HG03196 (cell line): ENCODE measurements at regions not wholly inside any gene's neighbourhood (a gene's known extent, or its start where the extent isn't known, plus 50 kb on each side); places are given as distances from the start of the nearest gene placed in this dataset.

Experiments
- ATAC-seq: cut with Tn5 transposase; IDR thresholded peaks from one replicate; pipeline ENCODE4 v1.9.1; 2021; ENCODE audit not compliant: unreplicated experiment

DNA sequence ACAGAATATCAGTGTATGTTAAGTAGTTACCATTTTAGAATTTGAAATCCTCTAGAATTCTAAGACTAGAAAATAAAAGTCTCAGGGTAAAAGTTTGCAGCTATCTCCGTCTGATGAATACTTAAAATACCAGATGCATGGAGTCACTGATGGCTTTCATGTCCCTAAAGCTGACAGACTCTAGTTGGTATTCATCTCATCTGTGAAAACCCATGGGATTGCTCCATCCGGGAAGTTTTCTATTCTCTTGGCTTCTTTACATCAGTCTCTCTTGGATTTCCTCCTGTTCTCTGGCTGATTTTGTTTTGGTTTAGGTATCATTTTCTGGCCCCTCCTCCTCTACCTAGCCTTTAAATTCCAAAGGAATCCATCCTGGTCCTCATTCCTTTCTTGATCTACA lies 465.6 kb upstream of the POU3F3 start:
- ATAC-seq, result no peak

DNA sequence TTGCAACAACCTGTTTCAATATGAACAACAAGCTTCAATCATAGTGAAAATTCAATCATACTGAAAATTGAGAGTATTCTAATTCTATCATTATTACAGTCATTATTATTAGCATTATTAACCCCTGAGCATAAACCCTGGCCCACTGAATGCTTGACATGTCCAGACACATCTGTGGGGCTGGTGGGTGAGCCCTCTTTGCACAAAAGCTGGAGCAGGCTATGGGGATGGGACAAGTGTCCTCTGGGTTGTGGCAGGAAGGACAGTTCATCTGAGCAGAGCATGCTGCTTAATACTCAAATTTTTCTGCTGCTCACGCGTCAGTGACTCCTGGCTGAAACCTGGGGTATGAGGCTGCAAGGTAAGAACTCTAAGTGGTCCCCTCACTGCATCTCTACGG lies 451.1 kb upstream of the POU3F3 start:
- no peak for ATAC-seq

DNA sequence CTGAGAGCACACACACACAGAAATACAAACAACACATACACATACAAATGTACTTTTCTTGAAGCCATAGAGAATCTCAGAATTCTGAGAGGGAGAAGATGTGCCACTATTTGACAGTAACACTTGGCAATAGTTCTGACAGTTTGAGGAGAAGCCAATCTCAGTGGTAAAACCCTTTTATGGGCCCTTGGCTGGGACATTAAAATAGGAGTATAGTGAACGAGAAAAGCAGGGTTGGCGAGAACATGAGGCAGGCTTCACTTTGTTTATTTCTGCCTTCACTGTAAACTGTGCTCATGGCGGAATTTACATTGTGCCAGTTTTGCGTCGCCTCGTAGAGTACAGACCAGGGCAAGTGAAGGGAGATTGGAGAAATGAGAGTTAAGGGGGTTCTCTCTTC lies 449.4 kb upstream of the POU3F3 start:
- no peak for ATAC-seq

DNA sequence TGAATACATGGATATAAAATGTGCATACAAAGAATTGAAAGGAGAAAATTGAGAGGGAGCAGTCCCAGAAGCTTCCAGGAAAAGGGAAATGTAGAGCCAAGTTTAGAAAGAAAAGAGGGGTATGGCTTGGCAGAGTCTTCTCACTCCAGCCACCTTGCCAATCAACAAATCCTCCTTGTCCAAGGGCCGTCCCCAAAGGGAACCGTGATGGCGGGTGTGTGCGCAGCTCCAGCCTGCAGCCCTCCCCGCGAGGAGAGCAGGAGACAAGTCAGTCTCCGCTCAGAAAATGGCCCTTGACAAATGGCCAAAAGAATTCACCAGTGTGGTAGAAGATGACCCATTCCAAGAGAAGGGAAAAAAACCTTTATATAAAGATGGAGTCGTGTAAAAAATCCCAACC lies 448.3 kb upstream of the POU3F3 start:
- ATAC-seq, result no peak

DNA sequence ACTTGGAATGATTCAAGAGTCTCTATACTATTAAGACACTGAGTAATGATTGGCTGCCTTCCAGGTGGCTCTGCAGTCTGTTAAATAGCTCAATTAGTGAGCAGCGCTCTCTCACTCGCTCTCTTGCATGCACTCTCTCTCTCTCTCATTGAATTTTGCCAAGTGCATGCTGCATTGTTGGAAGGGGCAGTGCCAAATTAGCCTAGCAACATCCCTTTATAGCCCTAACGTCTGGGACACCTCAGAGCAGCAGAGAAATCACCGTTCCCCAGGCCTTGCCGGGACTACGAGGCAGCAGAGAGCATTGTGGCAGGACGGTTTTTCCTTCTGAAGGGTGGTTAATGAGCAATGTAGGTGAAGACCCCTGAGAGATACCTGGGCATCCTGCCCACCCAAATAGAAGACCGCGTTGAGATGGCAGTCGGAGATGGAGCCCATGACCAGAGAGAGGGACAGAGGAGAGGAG lies 447.6 kb upstream of the POU3F3 start:
- no peak for ATAC-seq

DNA sequence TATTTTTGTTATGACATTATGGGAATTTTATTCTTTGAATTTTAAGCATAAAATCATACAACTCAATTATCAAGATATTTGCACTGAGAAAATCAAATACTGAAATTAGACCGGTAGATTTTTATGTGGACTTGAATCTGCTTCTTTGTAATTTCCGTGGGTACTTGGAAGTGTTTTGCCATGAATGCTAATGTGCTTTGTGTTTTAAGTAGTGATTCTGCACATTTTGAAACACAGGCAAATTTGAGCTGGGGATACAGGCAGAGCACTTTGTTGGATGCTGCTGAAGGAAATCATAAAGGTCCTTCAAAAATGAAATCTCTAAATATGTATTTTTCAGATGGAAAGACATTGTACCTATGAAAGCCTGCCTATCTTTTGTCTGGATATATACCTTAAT lies 446.3 kb upstream of the POU3F3 start:
- no peak for ATAC-seq

DNA sequence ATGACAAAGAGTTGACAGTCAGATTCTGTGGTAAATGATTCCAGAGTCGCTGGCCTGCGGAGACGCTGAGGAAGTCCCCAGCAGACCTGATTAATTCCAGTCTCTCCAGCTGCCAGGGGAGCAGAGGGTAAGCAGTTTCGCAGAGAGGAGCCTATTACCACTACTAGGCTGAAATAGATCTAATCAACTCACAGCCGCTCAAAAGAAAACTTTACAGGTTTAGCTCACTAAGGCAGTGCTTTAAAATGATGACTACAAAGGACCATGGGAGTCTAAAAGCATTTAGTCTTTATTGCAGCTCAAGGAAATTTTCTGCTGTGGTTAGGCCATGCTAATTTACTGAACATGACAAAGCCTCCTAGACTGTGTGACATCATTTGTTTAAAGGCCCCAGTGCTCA lies 445.6 kb upstream of the POU3F3 start:
- ATAC-seq, result no peak

DNA sequence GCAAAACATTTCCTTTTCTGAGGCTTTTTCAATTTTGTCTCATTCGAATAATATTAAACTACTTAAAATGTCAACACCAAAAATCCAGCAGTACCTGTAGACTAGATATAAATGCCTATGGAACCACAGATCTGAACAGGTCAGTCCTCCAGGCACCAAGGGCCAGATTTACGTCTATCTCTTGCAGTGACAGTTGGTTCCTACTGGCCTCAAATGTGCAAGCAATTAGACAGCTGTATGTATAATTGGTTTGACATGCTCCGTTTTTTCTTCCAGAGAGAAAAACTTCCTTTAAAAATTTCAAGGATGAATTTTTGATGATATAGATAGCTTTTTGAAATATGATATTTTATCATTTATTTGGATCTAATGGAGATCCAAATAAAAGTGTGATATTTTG lies 443.8 kb upstream of the POU3F3 start:
- ATAC-seq, result no peak

DNA sequence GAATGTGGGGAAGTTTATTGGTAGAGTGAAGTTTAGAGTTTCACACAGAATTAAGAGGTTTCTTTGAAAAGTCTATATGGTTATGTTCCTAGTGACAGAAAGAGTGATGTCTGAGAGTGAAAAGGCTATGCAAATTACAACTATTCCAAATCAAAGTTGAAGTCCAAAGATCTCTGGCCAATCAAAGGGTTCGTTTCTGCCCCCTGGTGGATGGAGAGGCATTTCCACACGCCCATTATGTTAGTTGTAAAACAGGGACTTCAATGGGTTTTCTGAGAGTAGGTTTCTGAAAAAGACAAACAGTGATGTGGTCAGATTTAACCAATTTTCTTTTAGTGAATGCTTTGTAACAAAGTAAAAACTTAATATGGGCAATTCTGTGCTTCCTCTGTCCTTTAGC lies 441.5 kb upstream of the POU3F3 start:
- ATAC-seq, result no peak

DNA sequence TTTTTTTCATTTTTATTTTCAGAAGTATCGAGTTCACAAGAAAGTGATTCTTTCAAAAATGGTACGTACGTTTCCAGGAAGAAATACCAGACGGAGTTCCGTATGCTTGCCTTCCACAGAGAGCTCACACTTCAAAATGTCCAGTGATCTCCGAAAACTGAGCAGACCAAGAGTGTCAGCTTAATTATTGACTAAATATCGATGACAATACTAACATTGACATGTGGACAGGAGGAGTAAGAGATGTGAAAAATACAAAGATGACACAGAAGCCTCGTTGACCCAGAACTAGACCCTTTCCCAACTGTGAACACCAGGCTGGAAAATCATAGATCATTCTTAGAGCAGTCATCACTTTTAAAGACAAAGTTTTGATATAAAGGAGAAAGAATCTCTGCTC lies 440.0 kb upstream of the POU3F3 start:
- ATAC-seq, result no peak

DNA sequence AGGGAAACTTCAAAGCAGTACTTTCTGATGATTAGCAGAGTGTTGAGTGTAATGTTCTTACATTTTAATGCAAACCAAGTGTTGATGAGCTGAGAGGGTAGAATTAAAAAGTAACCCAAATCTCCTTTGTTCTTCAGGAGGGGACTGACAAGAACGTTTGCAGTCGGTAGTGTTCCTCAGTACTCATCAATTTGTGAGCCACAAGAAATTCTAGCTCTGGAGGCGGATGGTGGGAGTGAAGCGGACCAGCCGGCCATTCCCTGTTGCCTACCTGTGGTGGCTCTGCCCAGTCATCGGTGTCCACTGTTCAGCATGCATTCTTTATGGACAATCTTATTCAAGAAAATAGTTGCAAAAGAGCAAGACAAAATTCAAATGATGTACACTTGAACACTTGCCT lies 438.6 kb upstream of the POU3F3 start:
- ATAC-seq, result no peak

DNA sequence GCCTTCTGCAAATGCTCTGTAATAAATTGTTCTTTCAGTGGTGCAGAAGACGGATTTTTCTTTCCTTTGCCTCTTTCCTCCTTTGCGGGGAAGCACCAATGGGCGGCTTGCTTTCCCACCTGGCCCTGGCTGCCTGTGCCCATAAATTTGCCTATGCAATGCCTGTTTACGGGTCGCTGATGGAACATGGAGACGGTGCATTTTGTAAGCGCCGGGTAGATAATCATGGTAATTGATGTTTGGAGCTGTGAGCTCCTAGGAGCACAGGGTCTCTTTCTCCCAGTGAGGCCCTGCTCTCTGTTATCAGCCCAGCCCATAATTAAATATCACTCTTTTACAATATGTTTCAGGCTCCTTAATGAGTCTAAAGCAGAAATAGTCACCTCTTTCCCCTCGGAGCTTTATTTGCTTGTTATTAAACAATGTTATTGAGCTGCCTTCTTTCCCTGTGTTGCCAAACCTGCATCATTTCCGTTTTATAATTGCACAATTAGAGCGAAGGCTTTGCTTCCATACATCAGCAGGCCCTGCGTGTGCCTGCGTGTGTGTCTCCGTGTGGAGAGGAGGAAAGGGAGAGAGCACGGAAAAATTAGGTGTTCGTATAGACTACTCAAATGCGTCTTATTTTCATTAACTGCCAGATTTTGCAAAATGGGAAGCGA lies 437.4 kb upstream of the POU3F3 start:
- no peak for ATAC-seq

DNA sequence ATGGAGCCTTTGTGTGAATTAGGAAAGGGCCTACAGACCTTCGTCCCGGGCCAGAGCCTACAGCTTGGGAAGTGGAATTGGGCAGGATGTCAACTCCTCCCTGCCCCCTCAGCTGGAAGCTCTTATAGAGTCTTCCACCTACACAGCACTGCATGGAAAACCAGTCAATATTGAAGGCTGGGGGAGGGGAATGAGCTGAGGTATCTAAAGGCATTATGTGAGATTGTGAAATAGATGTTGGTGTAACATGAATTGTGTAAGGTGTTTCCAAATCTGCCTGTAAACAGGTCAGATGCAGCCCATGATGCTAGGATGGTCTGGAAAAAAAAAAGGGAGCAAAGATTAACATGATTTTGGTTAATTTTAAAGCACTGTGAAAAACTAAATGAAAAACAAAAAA lies 433.5 kb upstream of the POU3F3 start:
- no peak for ATAC-seq

DNA sequence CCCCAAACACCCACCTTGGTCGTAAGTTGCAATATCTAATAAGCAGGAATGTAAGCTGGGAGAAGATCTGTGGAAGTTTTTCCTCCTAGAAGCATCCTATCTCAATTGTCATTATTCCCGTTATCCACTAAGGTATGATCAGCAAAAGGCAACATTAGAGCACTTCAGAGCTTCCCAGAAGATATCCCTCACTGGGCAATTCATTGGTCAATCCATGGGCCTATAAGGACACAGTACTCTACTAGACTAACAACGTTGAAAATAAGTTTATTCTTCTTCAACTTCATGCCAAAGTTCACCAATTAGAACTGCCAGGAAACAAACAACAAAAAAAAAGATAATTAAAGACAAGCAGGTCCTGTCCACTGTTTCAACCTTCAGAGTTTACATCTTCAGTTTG lies 433.0 kb upstream of the POU3F3 start:
- no peak for ATAC-seq

DNA sequence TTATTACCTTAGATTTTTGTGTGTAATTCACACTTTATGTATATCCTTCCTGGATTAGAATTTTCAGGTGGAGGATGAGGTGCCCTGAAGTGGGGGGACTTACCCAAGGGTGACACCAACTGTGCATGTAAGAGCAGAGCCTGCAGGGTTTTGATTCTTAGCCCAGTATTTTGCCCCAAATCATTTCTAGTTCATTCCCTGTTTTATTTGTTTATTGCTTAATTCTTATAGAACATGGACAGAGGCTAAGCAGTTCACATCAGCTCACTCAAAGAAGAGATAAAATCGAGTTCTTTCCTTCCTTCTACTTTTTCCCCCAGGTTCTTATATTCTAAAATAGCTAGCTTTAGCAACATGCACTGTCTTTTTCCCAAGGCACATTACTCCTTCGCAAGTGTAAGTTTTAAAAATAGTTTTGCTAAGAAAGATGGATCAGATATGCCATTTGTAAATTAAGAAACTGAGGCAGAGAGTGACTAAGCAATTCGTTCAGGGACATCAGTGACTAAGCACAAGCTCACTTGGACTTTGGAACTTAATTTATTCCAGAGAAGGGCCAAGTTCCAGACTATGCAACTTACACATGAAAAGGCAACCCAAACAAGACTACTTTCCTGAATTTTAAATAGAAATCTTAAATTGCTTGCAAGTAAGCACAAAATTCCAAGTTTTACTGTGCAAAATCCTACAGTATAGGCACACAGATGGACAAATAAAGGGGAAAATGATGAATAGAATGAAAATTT lies 427.9 kb upstream of the POU3F3 start:
- ATAC-seq, result no peak

DNA sequence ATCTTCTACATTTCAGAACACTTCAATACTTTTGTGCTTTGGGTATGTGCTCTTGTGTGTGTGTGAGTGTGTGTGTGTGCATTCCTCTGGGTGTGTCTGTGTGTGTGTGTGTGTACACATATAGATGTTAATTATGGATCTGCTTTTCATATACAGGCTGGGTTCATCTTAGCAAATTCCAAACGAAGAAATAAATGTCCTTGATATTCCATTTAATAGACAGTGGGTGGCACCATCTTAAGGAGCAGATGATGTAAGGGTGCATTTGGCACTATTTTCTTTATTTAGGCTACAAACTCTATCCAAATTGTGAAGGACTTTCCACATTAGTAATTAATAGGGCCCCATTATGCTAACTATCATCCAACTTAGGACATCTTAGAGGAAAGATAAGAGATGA lies 425.8 kb upstream of the POU3F3 start:
- ATAC-seq, result no peak

DNA sequence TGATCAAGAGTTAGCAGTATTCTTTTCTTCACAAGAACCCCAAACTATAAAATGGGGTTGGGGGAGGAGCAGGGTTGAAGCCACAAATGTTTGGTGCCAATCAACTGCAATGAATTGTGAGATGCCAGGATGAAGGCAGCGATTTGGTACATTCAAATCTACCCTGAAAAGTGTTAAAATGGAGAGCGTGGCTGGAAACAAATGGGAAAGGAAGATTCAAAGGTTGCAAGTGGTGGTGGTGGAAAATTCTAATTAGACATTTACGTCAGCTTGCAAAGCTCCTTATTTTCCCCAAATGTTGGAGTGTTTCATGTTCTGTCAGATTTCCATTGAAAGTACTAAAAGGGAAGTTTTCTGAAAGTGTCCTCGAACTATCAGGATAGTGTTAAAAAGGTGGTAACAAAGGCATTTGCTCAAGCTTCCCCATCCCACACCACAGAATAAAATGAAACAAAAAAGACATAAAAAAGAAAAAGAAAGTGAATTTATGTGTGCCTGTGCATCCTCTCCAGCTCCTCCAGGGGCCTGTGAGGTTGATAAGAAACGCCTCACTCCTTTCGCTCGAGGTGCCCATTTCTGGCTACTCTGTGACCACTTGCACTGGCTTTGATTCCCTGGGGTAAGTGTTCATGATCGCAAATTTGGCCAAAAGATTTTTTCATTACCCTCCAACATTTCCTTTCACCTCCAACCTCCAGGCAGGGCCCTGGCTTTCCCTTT lies 424.1 kb upstream of the POU3F3 start:
- ATAC-seq, result no peak

DNA sequence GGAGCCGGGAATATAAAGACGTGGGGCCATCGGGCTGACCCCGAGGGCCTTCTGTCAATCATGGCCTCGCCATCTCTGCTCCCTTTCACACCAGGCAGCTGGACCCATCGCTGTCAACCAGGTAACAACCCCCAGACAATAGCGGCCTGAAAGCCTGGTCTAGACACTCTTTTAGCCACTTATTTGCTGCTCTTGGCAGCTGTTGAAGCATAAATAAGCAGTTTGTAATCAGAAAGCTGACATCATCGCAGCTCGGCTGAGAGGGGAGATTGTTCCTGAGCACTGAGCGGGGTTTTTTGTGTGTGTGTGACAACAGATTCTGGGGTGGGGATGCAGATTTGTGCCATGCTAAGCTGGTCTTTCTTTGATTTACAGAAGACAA lies 423.6 kb upstream of the POU3F3 start:
- ATAC-seq, result no peak

DNA sequence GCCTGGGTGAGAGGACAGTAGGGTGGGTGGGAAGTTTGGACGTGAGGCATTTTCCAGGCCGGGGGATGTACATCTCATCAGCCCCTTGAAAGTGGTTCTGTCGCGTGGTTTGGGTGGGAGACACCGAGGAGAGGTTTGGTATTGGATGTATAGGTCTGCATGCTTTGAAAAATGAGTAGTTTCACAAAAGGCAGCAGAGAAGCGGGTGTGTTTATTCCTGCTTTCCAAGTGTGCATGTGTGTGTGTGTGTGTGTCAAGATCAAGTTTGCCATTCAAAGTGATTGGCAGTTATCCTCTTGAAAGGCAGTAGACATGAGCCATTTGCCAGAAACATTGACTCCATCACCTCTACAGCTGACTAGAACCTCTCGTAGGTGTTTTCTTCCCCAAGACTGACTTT lies 423.1 kb upstream of the POU3F3 start:
- ATAC-seq, result no peak

DNA sequence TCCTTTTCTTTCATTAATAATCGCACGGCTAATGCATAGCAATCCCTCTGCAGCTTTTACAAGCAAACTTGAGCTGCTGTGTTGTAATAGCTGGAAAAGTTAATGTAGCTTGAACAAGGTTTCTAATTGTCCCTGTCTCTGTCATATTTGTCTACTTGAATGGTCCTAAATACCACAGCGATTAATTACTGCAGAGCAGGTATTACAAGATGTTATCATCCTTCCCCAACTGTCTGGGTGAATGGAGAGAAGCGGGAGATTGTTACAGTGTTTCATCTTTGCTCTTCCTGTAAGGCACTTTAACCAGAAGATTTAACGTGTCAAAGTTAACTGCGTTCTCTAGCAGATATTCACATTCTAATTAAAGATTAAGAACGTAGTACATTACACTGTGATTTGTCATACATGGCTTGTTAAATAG lies 422.2 kb upstream of the POU3F3 start:
- no peak for ATAC-seq

DNA sequence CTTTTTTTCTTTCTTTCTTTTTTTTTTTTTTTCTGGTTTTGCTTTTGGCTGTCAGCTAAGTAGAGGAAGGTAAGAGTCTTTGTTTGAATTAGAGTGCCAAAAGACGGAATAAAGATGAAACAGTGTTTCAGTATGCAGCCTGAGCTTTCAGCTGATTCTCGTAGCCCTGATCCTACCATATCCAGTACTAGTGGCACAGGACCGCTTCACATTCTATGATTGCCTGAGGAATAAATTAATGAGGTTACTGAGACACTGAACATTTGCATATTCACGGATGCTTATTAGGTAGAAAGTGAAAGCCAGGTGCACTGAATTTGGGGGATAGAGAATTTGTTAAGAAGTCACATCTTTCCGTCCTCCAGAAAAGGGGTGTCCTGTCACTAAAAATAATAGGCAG lies 421.5 kb upstream of the POU3F3 start:
- ATAC-seq, result no peak

DNA sequence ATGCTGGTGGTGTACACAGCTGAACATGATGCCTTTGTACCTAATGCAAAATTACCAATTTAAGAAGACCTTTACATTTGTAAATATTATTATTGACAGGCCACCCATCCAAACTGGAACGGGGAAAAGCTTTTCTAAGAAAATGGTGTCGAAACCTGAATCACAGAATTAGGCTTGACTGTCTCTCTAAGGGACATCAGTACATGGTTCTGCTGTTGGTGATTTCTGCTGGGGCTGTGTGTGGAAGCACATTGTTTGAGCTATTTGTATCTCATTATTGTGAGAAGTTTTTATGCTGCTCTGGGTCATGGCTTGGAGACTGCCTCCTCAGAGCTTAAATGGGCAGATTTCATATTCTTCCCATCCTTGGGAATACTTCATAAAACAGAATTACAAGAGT lies 420.9 kb upstream of the POU3F3 start:
- ATAC-seq, result no peak
